MM.1S (cell line): ENCODE measurements at regions not wholly inside any gene's neighbourhood (a gene's known extent, or its start where the extent isn't known, plus 50 kb on each side); places are given as distances from the start of the nearest gene placed in this dataset.

Experiments used
- EZH2 ChIP-seq: fragments of 300-600 bp; sonication (generic); optimal IDR thresholded peaks from 2 replicates; pipeline ENCODE3; 2017; ENCODE audit warnings: low read depth, mild to moderate bottlenecking, antibody characterized with exemption, low read length, mixed read lengths
- EZH2phosphoT487 ChIP-seq: fragments of 300-600 bp; sonication (generic); IDR thresholded peaks from 2 replicates; pipeline ENCODE4 v1.6.1; 2018; ENCODE audit warnings: antibody characterized with exemption, low read length
- TF ChIP-seq, protein P1 (sequence below): fragments of 300-600 bp; sonication (generic); IDR thresholded peaks from 2 replicates; pipeline ENCODE4 v1.5.1; 2016; ENCODE audit warnings: antibody characterized with exemption, low read length, mixed read lengths

- TF ChIP-seq, protein P1, sequence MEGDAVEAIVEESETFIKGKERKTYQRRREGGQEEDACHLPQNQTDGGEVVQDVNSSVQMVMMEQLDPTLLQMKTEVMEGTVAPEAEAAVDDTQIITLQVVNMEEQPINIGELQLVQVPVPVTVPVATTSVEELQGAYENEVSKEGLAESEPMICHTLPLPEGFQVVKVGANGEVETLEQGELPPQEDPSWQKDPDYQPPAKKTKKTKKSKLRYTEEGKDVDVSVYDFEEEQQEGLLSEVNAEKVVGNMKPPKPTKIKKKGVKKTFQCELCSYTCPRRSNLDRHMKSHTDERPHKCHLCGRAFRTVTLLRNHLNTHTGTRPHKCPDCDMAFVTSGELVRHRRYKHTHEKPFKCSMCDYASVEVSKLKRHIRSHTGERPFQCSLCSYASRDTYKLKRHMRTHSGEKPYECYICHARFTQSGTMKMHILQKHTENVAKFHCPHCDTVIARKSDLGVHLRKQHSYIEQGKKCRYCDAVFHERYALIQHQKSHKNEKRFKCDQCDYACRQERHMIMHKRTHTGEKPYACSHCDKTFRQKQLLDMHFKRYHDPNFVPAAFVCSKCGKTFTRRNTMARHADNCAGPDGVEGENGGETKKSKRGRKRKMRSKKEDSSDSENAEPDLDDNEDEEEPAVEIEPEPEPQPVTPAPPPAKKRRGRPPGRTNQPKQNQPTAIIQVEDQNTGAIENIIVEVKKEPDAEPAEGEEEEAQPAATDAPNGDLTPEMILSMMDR = no peak
- TF ChIP-seq EZH2 (no peak), EZH2phosphoT487 (no peak)
Observed at GRCh38 chr3:116618930-116619329, 90.6 kb upstream of the TUSC7 start.
